ENCODE measurements at regions not wholly inside any gene's neighbourhood (a gene's known extent, or its start where the extent isn't known, plus 50 kb on each side); places are given as distances from the start of the nearest gene placed in this dataset.

DNA sequence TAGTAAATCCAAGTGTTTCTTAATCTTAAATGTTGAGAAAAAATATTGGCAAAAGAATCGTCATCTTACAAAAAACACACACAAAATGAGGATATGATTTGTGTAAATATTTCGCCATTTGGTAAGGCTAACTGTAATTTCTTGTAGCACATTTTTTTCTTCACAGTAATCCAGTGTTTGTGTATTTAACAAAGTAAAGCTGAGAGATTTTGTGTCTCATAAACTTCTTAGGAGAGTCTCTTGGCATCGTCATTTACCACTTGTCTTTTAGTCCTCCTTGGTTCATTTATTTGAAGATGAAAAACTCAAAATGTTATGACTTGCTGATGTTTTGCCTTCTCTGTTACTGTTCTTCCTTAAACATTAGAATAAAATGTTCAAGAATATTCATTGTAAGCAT lies 326.7 kb upstream of the PITX2 start:
- TF ChIP-seq CTCF (IDR thresholded peaks at IDR 0.05; ENCODE audit: insufficient read depth, low read length, poor library complexity, severe bottlenecking) (no peak), EZH2phosphoT487 (conservative IDR thresholded peaks at IDR 0.05; ENCODE audit: low read length) (no peak)
